Heart left ventricle (tissue), 13 donors: ENCODE measurements at regions not wholly inside any gene's neighbourhood (a gene's known extent, or its start where the extent isn't known, plus 50 kb on each side); places are given as distances from the start of the nearest gene placed in this dataset.

Experiments
- POLR2A ChIP-seq, 2 donors: fragments of 450-650 bp; IDR thresholded peaks; one replicate each; pipeline ENCODE4 v1.6.1; 2017; ENCODE audit warnings: antibody characterized with exemption in 2 of 2, mild to moderate bottlenecking in 2 of 2, moderate library complexity in 2 of 2
- TF ChIP-seq, protein P1 (sequence below), 12 donors: fragments of 200-600 bp; sonication (generic) in 4 of 12; IDR thresholded peaks; one replicate each; pipeline versions ENCODE4 v1.5.0 to v1.8.0; 2018 to 2022; ENCODE audit warnings: antibody characterized with exemption in 12 of 12, mild to moderate bottlenecking in 5 of 12
- donor health status: ischemic (EF 13 %, LVEDD 7.1; RV severe dilation, severe dysfunction).
- donor health status: DM: no; HTN: yes; CAD: no.
- donor health status: DM: no; HTN: no; CAD: no.
- donor health status: ischemic (EF 25% LVEDD 6.9; RV normal size, moderate dysfunction).
- donor health status: ischemic (EF 25% LVEDD 5.7; RV mildly dilated, moderate dysfunction).
- donor health status: ischemic (EF 35%, LVEDD 5.7; RV mildly dilated, moderate dysfunction).
- donor health status: nonischemic (EF 11% LVEDD 7.7; RV severe dilation, severe dysfunction).
- donor health status: DM: yes; HTN: yes; CAD: no.
- donor health status: PGD.
- donor health status: ischemic (EF 29% LVEDD 5.4; RV normal size, mild dysfunction).
- donor health status: nonischemic (EF 23%, LVEDD 6.1; RV moderate dilation, normal function).

DNA sequence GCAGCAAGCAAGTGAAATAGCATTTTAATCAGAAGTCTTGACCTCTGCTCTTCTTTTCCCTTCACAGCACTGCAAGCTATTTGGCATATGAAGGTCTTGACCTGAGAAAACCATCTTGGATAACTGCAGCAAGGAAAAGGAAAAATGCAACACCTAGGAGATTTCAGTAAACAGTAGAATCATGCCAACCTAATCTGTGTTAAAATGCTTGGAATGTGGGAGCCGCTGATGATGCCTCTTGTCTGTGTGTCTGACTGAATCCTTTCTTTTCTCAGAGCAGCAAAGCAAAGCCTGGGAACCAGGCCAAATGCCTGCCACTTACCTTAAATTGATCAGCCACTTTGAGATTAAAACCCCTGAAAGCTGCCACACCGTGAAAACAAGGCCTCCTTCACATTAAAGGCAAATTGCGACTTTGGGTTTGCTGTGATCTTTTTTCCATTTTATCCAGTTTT lies 80.4 kb upstream of the CDK6 start:
- TF ChIP-seq, protein P1, sequence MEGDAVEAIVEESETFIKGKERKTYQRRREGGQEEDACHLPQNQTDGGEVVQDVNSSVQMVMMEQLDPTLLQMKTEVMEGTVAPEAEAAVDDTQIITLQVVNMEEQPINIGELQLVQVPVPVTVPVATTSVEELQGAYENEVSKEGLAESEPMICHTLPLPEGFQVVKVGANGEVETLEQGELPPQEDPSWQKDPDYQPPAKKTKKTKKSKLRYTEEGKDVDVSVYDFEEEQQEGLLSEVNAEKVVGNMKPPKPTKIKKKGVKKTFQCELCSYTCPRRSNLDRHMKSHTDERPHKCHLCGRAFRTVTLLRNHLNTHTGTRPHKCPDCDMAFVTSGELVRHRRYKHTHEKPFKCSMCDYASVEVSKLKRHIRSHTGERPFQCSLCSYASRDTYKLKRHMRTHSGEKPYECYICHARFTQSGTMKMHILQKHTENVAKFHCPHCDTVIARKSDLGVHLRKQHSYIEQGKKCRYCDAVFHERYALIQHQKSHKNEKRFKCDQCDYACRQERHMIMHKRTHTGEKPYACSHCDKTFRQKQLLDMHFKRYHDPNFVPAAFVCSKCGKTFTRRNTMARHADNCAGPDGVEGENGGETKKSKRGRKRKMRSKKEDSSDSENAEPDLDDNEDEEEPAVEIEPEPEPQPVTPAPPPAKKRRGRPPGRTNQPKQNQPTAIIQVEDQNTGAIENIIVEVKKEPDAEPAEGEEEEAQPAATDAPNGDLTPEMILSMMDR (IDR thresholded peaks at IDR 0.05), result no peak
- TF ChIP-seq POLR2A (IDR thresholded peaks at IDR 0.05), result no peak
